Sigmoid colon (tissue), 6 donors: ENCODE measurements at regions not wholly inside any gene's neighbourhood (a gene's known extent, or its start where the extent isn't known, plus 50 kb on each side); places are given as distances from the start of the nearest gene placed in this dataset.

Source experiments
- DNase-seq: peaks from one replicate; pipeline ENCODE4 v3.0.0-alpha.2; 2019
- H3K27ac ChIP-seq, 4 donors: fragments of 200-600 bp; sonication (generic); one replicate each; pipeline ENCODE4 v1.5.1; 2016 to 2019; ENCODE audit warnings: mild to moderate bottlenecking in 1 of 4
- H3K27me3 ChIP-seq, 3 donors: fragments of 200-600 bp; sonication (generic); one replicate each; pipeline ENCODE4 v1.5.1; 2019; ENCODE audit warnings: mild to moderate bottlenecking in 1 of 3
- H3K36me3 ChIP-seq, 4 donors: fragments of 200-600 bp; sonication (generic); one replicate each; pipeline ENCODE4 v1.5.1; 2016 to 2019
- H3K4me1 ChIP-seq, 4 donors: fragments of 200-600 bp; sonication (generic); one replicate each; pipeline ENCODE4 v1.5.1; 2017 to 2019
- H3K4me3 ChIP-seq, 4 donors: fragments of 200-600 bp; sonication (generic); one replicate each; pipeline ENCODE4 v1.5.1; 2017 to 2019; ENCODE audit warnings: mild to moderate bottlenecking in 2 of 4, moderate library complexity in 1 of 4
- H3K9me3 ChIP-seq, 4 donors: fragments of 200-600 bp in 3 of 4; sonication (generic) in 3 of 4; one replicate each; pipeline versions ENCODE4 v1.5.1 to v1.6.1; 2013 to 2019
- CTCF ChIP-seq, 4 experiments: fragments of 450-650 bp in 3 of 4; fragments of 200-600 bp in 1 of 4; IDR thresholded peaks; one replicate each; pipeline ENCODE4 v1.5.1; 2016 to 2019; ENCODE audit warnings: antibody characterized with exemption in 4 of 4, mild to moderate bottlenecking in 3 of 4, moderate library complexity in 2 of 4
- EP300 ChIP-seq, 4 donors: sonication (generic); formaldehyde crosslinking; IDR thresholded peaks; one replicate each; pipeline ENCODE4 v1.6.1; 2017; ENCODE audit warnings: antibody characterized with exemption in 4 of 4
- POLR2A ChIP-seq, 2 donors: fragments of 450-650 bp; IDR thresholded peaks; one replicate each; pipeline ENCODE4 v1.6.1; 2016; ENCODE audit warnings: antibody characterized with exemption in 2 of 2, mild to moderate bottlenecking in 2 of 2, moderate library complexity in 2 of 2
- POLR2AphosphoS5 ChIP-seq, 4 donors: sonication (generic); formaldehyde crosslinking; IDR thresholded peaks; one replicate each; pipeline ENCODE4 v1.6.1; 2017; ENCODE audit warnings: antibody characterized with exemption in 4 of 4
- WGBS, 2 donors: extraction: QIAGEN DNeasy Blood & Tissue Kit; methylation state at CpG; one replicate each; pipeline ENCODE4 v1.1.7; 2013; 5-methylcytosine and 5-hydroxymethylcytosine counted together
- intact Hi-C: fragments of 100-400 bp; cut with DNase I; formaldehyde crosslinking; loops from one replicate; pipeline ENCODE4 v1.15.1; 2023
- donor health status: healthy with polysubstance abuse.
- donor health status: healthy.

DNA sequence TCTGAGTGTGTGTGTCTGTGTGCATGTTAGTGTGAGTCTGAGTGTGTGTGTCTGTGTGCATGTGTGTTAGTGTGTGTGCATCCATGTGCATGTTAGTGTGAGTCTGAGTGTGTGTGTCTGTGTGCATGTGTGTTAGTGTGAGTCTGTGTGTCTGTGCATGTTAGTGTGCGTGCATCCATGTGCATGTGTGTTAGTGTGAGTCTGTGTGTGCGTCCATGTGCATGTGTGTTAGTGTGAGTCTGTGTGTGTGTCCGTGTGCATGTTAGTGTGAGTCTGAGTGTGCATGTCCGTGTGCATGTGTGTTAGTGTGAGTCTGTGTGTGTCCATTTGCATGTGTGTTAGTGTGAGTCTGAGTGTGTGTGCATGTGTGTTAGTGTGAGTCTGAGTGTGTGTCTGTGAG is 76.6 kb upstream of the ACTRT2 start:
- DNase-seq = peak; percentile 7
- H3K4me3 ChIP-seq = no peak overlapping the region
- peaks cover 0 to 14% (median 5%) of the 10 kb centered on the region in 4 donors for H3K9me3 ChIP-seq
- TF ChIP-seq CTCF (IDR thresholded peaks at IDR 0.05) (no peak), EP300 (IDR thresholded peaks at IDR 0.05) (no peak), POLR2AphosphoS5 (IDR thresholded peaks at IDR 0.05) (no peak), POLR2A (IDR thresholded peaks at IDR 0.05) (no peak)
- H3K4me1 ChIP-seq = no peaks in the 10 kb centered on the region
- no peak overlapping the region for H3K27ac ChIP-seq
- peaks cover 0 to 65% (median 24%) of the 10 kb centered on the region in 3 donors for H3K27me3 ChIP-seq
- intact Hi-C loops = no loop called here
- no peaks in the 10 kb centered on the region for H3K36me3 ChIP-seq
- WGBS, 2 donors = 68 to 79% methylated on average over 4 of the region's 4 CpGs

GRCh38 chr1:2945821-2946231 is 75.4 kb upstream of the ACTRT2 start:
- H3K4me3 ChIP-seq = no peak overlapping the region
- no peak for TF ChIP-seq POLR2AphosphoS5 (IDR thresholded peaks at IDR 0.05)
- no peak for TF ChIP-seq POLR2A (IDR thresholded peaks at IDR 0.05)
- no peak for TF ChIP-seq EP300 (IDR thresholded peaks at IDR 0.05)
- no peak for TF ChIP-seq CTCF (IDR thresholded peaks at IDR 0.05)
- no peaks in the 10 kb centered on the region for H3K4me1 ChIP-seq
- no peaks in the 10 kb centered on the region for H3K36me3 ChIP-seq
- peaks cover 0 to 9% (median 0%) of the 10 kb centered on the region in 4 donors for H3K9me3 ChIP-seq
- no peak overlapping the region for H3K27ac ChIP-seq
- 80 to 85% methylated on average over 13 of the region's 13 CpGs for WGBS, 2 donors
- DNase-seq = peak; percentile 53
- H3K27me3 ChIP-seq = peaks cover 0 to 70% (median 24%) of the 10 kb centered on the region in 3 donors
- intact Hi-C loops = no loop called here

DNA sequence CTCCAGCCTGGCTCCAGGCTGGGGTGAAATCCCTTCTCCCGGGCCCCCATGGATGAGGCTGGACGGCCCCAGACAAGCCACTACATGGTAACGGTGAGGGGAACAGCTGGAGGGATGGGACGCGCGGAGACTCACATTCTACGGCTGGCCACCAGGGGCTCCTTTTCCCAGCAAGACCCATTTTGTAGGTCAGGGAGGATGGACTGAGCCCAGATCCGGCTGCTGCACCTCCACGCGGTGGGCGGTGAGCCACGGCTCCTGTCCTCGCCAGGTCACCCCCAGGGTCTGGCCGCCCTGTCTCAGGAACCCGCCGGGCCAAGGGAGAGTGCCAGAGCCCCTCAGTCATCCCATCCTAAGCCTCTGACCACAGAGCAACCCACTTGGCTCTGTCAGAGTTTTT is 75.0 kb upstream of the ACTRT2 start:
- WGBS, 2 donors = 75 to 81% methylated on average over 16 of the region's 16 CpGs
- TF ChIP-seq CTCF (IDR thresholded peaks at IDR 0.05) = no peak
- TF ChIP-seq EP300 (IDR thresholded peaks at IDR 0.05) = no peak
- no peak for TF ChIP-seq POLR2A (IDR thresholded peaks at IDR 0.05)
- TF ChIP-seq POLR2AphosphoS5 (IDR thresholded peaks at IDR 0.05) = no peak
- peak; percentile 34 for DNase-seq
- Histone ChIP-seq H3K4me1 (no peaks in the 10 kb centered on the region), H3K27ac (no peak overlapping the region), H3K27me3 (peaks cover 0 to 67% (median 24%) of the 10 kb centered on the region in 3 donors), H3K9me3 (peaks cover 0 to 4% (median 0%) of the 10 kb centered on the region in 4 donors), H3K4me3 (no peak overlapping the region), H3K36me3 (no peaks in the 10 kb centered on the region)
- intact Hi-C loops = no loop called here

GRCh38 chr1:2946999-2947690 is 74.1 kb upstream of the ACTRT2 start:
- 36 to 45% methylated on average over 21 of the region's 21 CpGs for WGBS, 2 donors
- no peak for TF ChIP-seq POLR2AphosphoS5 (IDR thresholded peaks at IDR 0.05)
- TF ChIP-seq CTCF (IDR thresholded peaks at IDR 0.05) = no peak
- no peak for TF ChIP-seq EP300 (IDR thresholded peaks at IDR 0.05)
- no peak for TF ChIP-seq POLR2A (IDR thresholded peaks at IDR 0.05)
- Histone ChIP-seq H3K9me3 (no peaks in the 10 kb centered on the region), H3K36me3 (no peaks in the 10 kb centered on the region), H3K4me1 (no peaks in the 10 kb centered on the region), H3K27me3 (peaks cover 0 to 59% (median 24%) of the 10 kb centered on the region in 3 donors), H3K4me3 (no peak overlapping the region), H3K27ac (no peak overlapping the region)
- no peak for DNase-seq
- intact Hi-C loops = no loop called here
